GM18907 (cell line): ENCODE measurements at regions not wholly inside any gene's neighbourhood (a gene's known extent, or its start where the extent isn't known, plus 50 kb on each side); places are given as distances from the start of the nearest gene placed in this dataset.
"Not testable (repeated sequence)": the region's sequence is repeated elsewhere in the genome, so short reads cannot be mapped to it uniquely, and the experiment has no call there.

Experiments
- ATAC-seq: cut with Tn5 transposase; IDR thresholded peaks from one replicate; pipeline ENCODE4 v1.9.1; 2021; ENCODE audit warnings: mild to moderate bottlenecking, moderate library complexity; ENCODE audit not compliant: unreplicated experiment

- ATAC-seq = not testable (repeated sequence)
These were observed 87.4 kb upstream of the FCGR1A start for GRCh38 chr1:149695066-149695465.

- not testable (repeated sequence) for ATAC-seq
These were observed 82.3 kb upstream of the FCGR1A start for GRCh38 chr1:149700220-149700619.

GRCh38 chr1:149700677-149701567, 81.6 kb upstream of the FCGR1A start:
- not testable (repeated sequence) for ATAC-seq

GRCh38 chr1:149708192-149708853, 74.2 kb upstream of the FCGR1A start:
- ATAC-seq = peak; percentile 98

GRCh38 chr1:149711651-149712050, 70.8 kb upstream of the FCGR1A start:
- peak; percentile 35 for ATAC-seq

- ATAC-seq = not testable (repeated sequence)
These were observed 70.2 kb upstream of the FCGR1A start for GRCh38 chr1:149712154-149712927.

GRCh38 chr1:149713513-149713912, 69.0 kb upstream of the FCGR1A start:
- not testable (repeated sequence) for ATAC-seq

- not testable (repeated sequence) for ATAC-seq
These were observed 68.5 kb upstream of the FCGR1A start for GRCh38 chr1:149713952-149714351.

GRCh38 chr1:149724618-149725302, 57.7 kb upstream of the FCGR1A start:
- ATAC-seq = not testable (repeated sequence)

- not testable (repeated sequence) for ATAC-seq
These were observed 55.8 kb upstream of the FCGR1A start for GRCh38 chr1:149726688-149727087.

GRCh38 chr1:149728598-149728997, 53.9 kb upstream of the FCGR1A start:
- ATAC-seq = not testable (repeated sequence)
